ENCODE measurements at regions not wholly inside any gene's neighbourhood (a gene's known extent, or its start where the extent isn't known, plus 50 kb on each side); places are given as distances from the start of the nearest gene placed in this dataset.

DNA sequence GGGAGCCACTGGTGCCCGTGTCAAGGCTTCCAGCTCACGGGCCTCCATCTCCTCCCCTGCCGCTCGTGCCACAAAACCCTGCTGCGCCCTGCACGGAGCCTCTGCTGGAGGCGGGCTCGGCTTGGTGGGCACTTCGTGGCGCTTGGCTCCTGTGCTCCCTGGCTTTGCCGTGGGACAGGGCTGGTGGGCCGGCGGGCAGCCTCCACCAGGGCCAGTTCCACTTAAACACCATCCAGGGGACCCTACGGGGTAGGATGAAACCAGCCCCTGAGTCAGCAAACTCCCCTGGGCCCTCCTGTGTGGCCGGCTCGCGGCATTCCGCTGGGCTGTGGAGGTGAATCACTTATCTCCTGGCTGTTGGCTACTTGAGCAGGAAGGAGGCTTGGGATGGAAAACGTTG, 1304.6 kb downstream of the BRD1 start (continued):
- TF ChIP-seq ZNF462 (CRISPR knock-in tag; IDR thresholded peaks at IDR 0.05): no peak
- TF ChIP-seq ZNF114 (CRISPR knock-in tag; IDR thresholded peaks at IDR 0.05): no peak
- TF ChIP-seq, protein P1, sequence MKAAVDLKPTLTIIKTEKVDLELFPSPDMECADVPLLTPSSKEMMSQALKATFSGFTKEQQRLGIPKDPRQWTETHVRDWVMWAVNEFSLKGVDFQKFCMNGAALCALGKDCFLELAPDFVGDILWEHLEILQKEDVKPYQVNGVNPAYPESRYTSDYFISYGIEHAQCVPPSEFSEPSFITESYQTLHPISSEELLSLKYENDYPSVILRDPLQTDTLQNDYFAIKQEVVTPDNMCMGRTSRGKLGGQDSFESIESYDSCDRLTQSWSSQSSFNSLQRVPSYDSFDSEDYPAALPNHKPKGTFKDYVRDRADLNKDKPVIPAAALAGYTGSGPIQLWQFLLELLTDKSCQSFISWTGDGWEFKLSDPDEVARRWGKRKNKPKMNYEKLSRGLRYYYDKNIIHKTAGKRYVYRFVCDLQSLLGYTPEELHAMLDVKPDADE (IDR thresholded peaks at IDR 0.05): no peak
- TF ChIP-seq POLR2AphosphoS5 (IDR thresholded peaks at IDR 0.05; ENCODE audit: low read depth): no peak
- no peak for TF ChIP-seq REST (IDR thresholded peaks at IDR 0.05; ENCODE audit: unreplicated experiment)
- TF ChIP-seq CTCF (conservative IDR thresholded peaks at IDR 0.05; ENCODE audit: low read depth in 2 of 2): no peak
- TF ChIP-seq CREB1 (CRISPR knock-in tag; IDR thresholded peaks at IDR 0.05; ENCODE audit: low read depth): no peak
- no peak for TF ChIP-seq NANOG (IDR thresholded peaks at IDR 0.05; ENCODE audit: borderline replicate concordance)
- no peak for TF ChIP-seq STAT1 (IDR thresholded peaks at IDR 0.05; ENCODE audit: unreplicated experiment)

All from GM23338 (cell line).